ENCODE measurements at regions not wholly inside any gene's neighbourhood (a gene's known extent, or its start where the extent isn't known, plus 50 kb on each side); places are given as distances from the start of the nearest gene placed in this dataset.

DNA sequence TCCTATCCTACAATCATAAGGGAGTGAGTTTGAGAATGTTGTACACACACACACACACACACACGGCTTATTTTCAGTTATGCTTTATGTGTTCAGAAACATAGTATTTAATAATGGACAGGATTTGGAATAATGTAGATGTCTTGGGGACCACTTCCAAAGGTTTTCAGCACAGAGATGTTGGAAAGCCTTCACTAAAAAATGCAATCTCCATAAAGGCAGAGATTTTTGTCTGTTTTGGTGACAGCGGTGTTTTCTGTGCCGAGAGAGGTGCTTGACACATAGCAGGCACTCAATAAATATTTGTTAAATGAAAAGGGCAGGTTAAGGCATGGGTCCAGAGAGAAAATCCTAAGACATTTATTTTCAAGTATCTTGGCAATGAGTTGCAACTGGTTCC is 428.2 kb upstream of the RGMA start:
- DNase-seq = no peak

DNA sequence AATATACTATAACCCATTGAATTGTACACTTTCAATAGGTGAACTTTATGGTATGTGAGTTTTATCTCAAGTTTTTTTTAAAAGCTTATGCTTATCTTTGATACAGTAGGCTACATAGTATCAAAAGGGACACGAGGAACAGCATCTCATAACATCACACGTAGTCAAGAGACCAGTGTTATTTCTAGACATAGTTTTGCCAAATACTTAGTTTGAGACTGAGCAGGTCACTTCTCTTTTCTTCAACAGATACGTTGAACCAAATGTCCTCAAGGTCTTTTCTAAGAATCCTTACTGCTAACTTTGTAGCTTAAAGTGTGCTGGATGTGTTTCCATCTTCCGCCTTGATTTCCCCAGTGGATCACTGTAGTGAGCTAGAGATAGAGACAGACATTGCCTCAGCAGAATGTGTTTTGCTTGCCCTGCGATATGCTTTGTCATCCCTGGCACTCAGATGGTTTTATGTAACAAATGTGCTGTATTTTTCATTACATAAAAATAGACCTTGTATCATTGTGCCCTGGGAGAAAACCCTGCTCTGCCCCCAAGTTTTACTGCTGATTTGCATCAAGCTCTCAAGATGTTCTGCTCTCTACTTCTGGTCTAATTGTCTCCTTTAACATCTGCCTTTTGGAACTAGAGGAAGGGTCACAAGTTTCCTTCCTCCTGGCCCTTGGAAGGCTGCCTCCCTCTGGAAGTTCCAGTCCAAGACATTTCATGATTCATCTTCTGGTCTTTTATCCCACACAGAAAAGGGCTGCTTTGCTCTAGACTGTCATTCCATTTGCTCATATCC is 426.4 kb upstream of the RGMA start:
- no peak for DNase-seq

DNA sequence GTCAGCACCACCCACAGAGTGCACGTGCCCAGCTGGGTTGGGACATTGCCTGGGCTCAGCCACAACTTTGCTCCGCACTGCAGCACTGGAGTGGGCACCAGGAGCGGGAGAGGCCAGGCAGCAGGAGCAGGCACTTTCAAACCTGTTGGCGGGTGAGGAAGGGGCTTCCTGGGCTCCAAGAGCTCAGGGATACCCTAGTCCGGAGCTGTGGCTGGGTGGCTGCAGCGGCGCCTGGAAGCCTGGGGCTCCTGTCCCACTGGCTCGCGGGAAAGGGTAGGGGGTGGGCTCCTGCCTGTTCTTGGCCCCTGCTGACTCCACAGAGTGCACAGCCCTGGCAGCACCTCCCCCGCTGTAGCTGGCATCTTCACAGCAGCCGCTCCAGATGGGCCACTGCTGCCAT is 417.6 kb upstream of the RGMA start:
- no peak for DNase-seq

DNA sequence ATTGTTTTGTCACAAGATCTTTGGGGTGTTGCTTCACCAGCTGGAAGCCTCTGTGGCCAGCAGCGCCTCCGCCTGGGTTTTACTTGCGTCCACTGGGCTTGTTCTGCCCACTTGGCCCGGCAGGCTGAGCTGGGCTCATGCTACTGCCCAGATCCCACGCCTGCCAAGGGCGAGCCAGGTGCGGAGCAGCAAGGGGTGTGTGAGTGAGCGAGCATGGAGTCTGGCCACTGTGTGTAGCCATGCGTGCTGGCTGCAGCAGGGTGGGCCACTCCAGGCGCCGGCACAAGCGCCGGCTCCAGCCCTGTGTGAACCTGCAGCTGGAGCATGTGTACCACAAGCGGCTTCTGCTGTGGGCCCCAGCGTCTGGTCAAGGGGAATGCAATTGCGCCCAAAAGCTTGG is 416.5 kb upstream of the RGMA start:
- DNase-seq = no peak

DNA sequence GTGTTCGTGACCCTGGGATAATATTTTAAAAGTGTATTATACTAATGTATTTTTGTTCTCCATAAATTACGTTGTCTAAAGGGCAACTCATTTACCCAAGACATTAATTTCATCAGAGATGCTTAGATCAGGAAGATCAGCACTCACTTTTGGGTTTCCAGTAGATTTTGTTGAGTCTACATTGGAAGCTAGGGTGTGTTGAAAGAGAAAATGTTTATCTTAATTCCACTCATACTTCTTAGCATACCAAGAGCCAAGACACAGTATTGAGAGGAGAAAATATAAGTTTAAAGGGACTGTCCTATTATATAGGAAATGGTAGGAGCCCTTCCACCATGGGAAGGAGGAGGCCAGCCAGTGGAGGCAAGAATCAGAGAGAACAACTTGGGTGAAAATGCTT is 412.9 kb upstream of the RGMA start:
- no peak for DNase-seq

DNA sequence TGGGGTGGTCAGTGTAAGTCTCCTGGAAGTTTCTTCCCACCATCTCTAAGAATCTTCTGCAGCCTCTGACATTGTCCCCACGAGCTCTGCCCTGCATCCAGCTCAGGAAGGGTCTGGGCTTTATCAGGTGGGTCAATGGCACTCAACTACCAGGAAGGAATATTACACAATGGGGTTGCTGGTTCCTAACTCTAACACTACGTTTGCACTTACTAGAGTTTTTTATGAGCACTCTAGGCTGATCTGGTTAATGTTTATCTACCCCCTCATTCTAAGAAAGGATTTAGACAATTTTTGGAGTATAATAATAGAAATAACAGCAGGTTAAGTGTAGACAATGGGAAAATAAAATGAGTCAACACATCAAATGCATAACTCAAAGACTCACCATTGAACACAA is 411.1 kb upstream of the RGMA start:
- no peak for DNase-seq

DNA sequence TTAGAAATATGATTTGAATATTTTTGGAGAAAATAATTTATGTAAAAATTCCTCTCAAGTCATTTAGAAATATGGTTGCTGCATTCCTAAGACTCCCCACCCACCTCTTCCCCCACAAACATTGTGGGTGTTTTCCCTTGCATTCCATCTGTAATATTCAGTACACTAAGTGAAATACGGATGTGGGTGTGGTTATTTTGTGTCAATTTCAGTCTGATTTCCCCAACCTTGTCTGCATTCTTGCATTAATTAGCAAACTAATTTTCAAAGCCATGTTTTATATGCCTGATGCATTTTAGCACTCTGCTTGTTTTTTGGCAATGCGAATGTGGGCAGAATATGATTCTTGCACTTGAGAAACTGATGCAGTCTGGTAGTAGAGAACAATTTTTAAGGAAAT is 408.3 kb upstream of the RGMA start:
- no peak for DNase-seq

DNA sequence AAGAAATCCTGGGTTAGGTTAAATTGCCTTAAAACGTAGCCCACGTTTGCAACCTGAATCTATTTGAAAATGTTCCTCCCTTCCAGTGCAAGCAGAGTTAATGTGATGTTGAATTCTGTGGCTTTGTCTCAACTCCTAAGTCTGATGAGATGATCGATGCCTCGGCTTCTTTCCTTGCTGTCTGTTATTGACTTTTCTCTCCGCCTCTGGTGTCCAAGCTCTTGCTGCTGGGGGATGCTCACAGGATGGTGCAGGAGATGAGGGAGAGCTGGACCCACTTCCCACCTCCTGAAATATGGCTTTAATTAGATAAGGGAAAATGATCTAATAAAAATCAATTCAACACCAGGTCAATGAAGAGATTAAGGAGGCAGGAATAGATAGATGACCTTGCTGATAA is 407.9 kb upstream of the RGMA start:
- DNase-seq = no peak

DNA sequence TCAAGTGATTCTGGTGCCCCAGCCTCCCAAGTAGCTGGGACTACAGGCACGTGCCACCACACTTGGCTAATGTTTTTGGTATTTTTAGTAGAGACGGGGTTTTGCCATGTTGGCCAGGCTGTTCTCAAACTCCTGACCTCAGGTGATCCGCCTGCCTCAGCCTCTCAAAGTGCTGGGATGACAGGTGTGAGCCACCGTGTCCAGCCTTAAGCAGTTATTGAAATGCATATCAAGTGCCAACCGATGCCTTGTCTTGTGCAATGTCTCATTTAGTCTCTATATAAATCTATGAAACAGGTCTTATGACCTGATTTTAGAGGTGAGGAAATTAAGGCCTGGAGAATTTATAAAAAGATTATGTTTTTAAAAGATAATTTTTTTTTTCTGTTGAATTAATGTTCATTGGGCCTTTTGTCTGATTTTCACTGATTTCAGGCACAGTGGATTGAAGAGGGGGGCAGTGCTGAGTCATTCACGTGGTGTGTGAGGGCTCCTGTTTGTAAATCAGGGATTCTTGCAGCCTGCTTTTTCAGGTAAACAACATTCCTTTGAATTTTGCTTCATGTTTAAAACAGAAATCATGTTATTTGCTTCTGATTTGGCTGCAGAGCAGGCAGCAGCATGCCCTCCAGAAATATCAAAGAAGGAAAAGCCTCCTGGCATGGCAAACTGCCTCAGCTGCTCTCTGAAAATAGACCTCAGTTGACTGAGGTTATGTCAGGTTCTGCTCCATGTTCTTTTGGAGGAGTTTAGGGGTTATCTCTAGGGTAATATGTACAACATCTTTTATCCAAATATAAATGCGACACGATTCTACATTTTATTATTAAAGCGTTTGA is 407.0 kb upstream of the RGMA start:
- no peak for DNase-seq

DNA sequence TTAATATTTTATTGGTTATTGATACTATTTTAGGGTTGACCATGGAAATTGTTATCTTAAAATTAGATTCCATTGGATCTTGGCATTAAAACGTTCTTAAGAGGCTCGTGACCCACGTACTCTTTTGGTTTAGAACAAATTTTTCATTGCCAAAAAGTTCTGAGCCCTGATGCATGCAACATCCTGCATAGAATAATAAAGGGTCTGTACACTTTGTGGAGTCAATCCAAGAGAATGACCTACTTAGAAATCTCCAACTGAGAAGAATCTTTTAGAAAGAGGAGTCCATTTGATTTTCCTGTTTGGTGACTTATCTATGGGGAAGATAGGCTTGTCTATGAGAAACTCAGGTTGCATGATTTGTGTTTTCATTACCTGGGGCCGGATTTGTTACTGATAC is 404.2 kb upstream of the RGMA start:
- DNase-seq = no peak

DNA sequence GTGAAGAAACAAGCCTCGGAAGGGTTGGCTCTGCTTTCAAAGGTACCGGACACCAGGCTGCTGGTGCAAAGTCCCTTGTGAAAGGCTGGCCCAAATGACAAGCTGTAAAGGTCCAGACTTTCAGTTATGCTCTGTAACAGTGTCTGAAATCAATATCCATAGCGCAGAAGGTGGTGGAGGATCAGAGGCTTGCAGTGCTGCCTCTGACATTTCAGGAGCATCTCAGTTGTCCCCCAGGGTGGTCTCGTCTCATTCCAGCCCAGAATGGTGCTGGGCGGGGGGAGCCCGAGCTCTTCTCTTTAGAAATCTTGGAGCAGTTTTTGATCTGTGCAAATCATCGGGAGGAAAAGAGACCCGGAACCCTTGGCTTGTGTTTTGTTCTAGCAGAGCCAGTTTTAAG is 402.3 kb upstream of the RGMA start:
- no peak for DNase-seq

DNA sequence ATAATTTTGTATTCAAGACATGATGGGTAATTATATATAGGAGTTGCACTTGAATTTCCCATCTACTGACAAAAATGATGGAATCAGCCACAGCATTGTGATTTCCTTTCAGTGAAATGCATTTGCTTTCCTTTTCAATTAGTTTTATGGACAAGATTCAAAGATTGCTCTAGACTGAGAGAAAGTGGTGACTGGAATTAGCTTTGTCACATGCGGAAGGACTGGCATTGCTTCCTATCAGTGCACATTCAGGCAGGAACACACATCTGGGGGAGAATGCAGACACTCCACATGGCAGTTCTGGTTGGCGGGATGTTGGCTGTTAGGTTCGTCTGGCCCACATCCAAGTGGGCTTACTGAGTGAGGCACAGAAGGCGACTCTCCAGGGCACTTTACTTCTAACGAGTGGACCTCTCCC is 399.3 kb upstream of the RGMA start:
- no peak for DNase-seq

DNA sequence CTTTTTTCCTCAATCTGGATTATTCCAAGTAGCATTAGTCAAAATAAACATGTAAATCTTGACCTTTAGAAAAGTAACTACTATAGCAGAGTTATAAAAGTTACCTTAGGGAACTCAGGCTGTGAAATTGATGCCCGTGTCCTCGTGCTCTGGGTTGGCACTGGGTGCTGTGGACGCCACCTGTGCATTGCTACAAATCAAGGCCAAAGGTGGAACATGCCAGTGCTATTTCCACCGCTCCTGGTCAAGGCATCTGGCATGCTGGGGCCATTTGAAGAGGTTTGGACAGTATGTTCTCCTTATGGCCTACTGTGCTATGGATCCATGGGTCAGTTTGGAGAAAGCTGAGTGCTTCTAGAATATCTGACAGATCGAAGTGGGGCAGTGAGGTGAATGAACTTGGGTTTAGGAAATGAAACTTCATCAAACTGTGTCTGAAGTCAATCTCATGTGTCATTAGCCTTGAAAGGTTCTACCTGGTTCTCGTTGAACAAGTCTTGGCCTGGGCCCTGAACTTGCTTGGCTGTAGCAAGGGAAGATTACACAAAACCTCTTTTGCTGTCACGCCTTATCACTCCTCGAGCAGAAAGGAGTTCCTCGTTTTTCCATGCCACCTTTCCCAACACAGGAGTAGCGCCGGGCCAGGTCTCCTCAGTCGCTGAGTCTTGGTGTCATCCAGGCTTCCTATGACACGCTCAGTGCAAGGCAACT is 397.6 kb upstream of the RGMA start:
- no peak for DNase-seq

DNA sequence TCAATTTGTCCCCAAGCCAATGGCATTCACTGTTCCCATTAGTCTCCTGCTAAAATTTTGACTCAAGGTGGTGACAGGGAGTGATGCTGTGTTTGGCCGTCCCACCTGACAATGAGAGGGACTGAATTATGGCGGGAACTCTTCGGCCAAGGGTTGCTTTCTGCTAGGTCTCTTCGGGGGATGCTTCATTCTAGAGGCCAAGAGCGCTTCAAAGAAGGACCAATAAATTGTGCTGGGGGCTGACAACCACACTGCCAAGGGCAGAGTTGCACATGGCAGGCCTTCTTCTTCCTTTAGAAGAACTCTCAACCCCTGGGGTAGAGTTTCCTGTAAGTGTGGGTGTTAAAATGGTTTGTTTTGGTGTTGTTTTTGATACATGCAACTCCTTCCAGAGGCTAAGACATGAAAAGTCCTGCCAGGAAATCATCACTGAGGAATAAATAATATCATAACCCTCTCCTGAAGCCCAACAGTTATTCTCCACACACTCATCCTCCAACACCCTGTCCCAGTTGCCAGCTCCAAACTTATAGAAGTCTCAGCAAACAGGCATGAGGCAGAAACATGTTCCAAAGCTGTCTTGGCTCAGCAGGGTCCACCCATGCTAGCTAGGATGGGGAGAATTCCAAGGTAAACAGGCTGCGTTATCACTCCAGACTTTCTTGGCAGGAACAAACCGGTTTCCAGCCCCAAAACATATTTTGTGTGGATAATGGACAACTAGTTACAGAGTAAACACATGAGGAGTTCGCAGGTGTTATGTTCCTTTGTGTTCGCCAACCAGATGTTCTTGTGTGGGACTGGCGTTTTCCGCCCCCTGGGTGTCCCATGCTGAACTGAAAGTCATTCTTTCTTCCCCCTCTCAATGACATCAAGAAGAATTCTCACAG is 396.7 kb upstream of the RGMA start:
- no peak for DNase-seq

DNA sequence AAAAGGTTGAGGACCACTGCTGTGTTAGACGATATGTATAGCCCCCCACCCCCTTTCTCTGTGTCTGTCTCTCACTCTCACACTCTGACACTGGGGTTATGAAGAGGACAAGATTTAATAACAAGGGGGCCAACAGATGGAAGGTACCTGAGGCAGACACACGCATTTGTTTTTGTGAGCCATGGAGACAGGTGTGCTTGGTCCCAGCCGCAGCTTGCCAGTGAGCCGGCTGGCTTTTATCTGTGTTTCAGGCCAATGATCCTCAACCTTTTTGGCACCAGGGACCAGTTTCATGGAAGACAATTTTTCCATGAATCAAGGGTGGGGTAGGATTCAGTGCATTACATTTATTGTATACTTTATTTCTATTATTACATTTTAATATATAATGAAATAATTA is 394.9 kb upstream of the RGMA start:
- DNase-seq = no peak

DNA sequence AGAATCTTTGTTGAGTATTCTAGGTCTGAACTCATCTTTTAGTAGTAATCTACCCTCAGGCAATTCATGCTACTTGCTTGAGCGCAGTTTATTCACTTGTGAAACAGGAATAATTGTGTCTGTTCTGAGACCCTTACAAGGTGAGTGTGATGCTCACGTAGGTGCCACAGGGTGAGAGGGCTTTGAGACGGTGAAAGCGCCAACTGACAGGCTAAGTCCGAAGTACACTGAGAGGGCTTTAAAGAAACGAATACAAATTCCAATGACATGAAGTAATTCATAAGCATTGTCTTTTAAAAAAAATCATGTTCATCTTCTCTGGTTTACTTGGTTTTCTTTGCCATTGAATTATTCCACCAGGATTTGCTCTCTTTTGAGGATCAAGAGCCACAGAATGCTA is 393.7 kb upstream of the RGMA start:
- DNase-seq = no peak

DNA sequence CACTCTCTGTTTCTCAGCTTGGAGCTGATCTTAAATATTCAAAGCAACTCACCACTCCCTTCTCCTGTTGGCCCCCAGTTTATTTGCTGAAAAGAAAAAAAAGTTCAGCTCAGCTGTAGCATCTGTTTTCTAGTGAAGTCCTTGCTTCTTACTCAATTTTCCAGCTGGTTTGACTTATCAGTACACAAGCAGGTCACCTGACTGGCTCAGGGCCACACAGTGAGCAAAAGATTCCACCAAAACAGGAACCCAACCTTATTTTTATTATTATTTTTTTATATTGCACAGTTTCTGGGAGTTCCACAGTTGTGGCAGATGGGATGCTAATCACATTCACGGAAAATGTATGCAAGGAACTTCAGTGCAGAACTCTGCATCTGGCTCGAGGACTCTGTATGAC is 390.7 kb upstream of the RGMA start:
- DNase-seq = no peak

DNA sequence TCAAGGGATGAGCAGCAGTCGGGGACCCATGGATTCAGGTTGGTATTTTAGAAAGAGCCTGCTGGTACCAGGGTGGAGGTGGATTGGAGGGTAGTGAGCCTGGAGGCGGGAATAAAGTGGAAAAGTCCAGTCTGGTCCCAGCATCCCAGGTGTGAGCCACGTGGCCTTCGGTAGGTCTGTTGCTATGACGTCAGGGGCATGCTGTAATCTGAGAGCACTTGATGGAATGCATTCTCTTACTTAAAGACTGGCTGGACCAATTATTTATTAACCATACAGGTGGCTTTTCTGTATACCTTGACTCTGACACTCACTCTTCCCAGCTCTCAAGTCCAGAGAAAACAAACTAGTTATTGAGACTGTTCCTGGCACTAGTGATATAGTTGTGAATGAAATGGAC is 389.9 kb upstream of the RGMA start:
- no peak for DNase-seq

DNA sequence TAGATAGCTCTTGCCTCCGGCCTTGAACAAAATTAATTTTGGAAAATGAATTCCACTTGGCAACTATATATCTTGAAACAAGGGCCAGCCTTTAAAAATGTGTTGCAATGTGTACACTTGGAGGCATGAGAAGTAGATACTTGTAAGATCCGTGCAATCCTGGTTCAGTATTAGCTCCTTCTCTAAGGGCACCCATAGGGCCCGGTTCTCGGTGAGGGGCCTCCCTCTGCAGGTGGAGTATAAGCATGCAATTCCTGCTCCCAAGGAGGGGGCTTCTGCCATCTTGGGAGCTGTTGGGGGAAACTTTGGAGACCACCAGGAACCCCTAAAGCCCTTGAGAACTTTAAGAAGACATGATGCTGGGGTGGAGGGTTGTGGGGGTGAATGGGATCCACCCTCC is 388.7 kb upstream of the RGMA start:
- no peak for DNase-seq

DNA sequence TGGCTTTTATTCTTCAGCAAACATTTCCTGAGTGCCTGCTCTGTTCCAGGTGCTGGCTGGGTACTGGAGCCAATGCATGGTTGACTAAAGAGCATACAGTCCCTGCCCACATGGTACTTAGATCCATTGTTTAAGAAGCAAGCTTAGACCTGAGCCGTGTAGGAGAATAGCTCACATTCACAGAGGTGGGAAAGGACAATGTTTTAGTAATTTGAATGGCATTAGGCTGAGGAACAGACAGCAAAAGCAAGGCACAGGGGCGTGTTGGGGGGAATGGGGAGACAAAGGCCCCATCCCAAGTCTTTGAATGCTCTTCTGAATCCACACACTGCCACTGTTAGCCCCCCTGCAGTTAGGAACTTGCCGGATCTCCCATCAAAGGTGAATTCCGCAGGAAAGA is 388.2 kb upstream of the RGMA start:
- no peak for DNase-seq

DNA sequence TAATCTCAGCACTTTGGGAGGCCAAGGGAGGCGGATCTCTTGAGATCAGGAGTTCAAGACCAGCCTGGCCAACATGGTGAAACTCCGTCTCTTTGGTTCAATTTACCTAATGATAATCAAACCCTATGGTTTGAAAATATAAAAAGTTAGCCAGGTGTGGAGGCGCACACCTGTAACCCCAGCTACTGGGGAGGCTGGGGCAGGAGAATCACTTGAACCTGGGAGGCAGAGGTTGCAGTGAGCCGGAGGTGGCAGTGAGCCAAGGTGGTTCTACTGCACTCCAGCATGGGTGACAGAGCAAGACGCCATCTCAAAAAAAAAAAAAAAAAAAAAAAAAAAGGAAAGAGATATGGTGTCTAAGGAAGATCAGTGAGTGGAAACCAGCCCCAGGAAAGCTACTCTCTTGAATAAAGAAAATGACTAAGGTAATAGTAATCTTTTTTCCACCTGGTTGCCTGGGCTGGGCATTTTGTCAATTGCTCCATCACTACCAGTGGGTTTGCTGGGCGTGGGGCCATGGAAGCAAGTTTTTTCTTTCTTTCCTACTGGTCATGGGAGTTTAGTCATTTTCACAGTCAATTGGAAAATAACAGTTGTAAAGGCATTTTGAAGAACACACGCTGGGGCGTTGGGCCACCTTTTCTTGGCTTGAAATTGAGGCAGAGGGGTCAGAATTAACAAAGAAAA is 387.6 kb upstream of the RGMA start:
- DNase-seq = no peak

DNA sequence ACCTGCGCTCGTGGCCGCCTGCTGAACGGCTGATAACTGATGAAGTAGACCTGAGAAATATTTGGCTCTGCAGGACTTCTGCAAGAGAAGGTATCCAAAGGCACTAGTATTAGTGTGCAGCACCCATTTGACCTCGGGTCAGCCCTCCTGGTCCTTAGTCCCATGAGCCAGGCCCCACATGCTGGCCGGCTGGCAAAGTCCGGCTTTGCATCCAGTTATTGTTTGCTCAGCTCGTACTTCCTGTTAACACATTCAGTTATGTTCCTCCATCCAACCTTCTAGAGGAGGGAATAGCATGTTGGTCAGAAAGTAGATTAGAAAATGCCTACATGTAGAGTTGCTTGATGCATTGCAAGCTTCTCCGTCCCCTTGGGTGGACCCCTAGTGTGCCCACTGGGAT is 385.7 kb upstream of the RGMA start:
- DNase-seq = no peak

All from GOT3 (cell line).